ENCODE measurements at regions not wholly inside any gene's neighbourhood (a gene's known extent, or its start where the extent isn't known, plus 50 kb on each side); places are given as distances from the start of the nearest gene placed in this dataset.

DNA sequence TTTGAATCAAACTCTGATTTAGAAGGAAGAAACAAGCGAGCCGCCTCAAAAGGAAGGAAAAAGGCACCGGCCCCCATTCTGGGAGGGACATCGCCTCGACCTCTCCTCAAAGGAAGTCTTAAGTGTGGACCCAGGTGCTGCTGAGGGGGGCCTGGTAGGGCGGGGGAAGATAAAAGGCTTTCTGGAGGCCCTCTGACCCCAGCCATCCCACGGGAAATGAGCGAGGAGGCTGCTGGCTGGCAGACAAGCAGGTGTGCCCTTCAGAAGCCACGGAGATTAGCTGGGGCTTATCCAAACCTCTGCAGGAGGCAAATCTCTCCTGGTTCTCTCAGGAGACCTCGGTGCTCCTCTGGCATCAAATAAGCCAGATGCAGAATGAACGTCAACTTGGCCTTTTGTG, 171.4 kb upstream of the BLID start:
- peak; percentile 48 for ATAC-seq
- TF ChIP-seq, protein P1, sequence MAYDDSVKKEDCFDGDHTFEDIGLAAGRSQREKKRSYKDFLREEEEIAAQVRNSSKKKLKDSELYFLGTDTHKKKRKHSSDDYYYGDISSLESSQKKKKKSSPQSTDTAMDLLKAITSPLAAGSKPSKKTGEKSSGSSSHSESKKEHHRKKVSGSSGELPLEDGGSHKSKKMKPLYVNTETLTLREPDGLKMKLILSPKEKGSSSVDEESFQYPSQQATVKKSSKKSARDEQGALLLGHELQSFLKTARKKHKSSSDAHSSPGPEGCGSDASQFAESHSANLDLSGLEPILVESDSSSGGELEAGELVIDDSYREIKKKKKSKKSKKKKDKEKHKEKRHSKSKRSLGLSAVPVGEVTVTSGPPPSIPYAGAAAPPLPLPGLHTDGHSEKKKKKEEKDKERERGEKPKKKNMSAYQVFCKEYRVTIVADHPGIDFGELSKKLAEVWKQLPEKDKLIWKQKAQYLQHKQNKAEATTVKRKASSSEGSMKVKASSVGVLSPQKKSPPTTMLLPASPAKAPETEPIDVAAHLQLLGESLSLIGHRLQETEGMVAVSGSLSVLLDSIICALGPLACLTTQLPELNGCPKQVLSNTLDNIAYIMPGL (CRISPR knock-in tag; IDR thresholded peaks at IDR 0.05), result no peak
- TF ChIP-seq, protein P2, sequence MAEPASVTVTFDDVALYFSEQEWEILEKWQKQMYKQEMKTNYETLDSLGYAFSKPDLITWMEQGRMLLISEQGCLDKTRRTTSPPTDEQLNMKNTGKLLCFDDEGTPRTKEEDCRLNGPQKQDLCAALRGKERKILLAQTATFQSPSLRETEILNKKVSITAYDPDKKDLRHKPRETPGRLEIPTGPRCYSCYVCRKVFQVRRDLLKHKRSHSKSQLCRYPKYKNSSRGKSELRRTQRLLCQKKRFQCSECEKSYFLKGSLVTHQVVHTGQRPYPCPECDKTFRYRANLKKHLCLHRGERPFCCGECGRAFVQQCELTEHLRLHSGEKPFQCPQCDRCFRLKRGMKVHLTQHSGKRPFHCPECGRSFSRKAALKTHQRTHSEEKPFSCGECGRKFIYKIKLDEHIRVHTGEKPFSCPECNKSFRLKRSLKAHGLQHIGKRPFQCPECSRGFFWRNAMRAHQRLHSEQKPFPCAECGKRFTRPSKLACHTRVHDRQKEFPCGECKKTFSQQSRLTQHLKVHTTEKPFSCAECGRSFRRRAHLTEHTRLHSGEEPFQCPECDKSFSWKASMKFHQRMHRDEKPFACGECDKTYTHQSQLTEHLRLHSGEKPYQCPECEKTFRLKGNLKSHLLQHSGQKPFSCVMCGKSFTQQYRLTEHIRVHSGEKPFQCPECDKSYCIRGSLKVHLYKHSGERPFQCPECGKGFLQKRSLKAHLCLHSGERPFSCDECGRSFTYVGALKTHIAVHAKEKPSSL (CRISPR knock-in tag; conservative IDR thresholded peaks at IDR 0.05), result no peak
- TF ChIP-seq, protein P3, sequence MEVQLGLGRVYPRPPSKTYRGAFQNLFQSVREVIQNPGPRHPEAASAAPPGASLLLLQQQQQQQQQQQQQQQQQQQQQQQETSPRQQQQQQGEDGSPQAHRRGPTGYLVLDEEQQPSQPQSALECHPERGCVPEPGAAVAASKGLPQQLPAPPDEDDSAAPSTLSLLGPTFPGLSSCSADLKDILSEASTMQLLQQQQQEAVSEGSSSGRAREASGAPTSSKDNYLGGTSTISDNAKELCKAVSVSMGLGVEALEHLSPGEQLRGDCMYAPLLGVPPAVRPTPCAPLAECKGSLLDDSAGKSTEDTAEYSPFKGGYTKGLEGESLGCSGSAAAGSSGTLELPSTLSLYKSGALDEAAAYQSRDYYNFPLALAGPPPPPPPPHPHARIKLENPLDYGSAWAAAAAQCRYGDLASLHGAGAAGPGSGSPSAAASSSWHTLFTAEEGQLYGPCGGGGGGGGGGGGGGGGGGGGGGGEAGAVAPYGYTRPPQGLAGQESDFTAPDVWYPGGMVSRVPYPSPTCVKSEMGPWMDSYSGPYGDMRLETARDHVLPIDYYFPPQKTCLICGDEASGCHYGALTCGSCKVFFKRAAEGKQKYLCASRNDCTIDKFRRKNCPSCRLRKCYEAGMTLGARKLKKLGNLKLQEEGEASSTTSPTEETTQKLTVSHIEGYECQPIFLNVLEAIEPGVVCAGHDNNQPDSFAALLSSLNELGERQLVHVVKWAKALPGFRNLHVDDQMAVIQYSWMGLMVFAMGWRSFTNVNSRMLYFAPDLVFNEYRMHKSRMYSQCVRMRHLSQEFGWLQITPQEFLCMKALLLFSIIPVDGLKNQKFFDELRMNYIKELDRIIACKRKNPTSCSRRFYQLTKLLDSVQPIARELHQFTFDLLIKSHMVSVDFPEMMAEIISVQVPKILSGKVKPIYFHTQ (CRISPR knock-in tag; IDR thresholded peaks at IDR 0.05), result no peak
- TF ChIP-seq PRRX2 (CRISPR knock-in tag; IDR thresholded peaks at IDR 0.05), result no peak
- CTCF ChIA-PET, result interaction anchor here (0.9 kb wide), 2 partner anchors 72 to 218 kb away, joined by 4 read pairs; no protein-coding TSS in a partner anchor

DNA sequence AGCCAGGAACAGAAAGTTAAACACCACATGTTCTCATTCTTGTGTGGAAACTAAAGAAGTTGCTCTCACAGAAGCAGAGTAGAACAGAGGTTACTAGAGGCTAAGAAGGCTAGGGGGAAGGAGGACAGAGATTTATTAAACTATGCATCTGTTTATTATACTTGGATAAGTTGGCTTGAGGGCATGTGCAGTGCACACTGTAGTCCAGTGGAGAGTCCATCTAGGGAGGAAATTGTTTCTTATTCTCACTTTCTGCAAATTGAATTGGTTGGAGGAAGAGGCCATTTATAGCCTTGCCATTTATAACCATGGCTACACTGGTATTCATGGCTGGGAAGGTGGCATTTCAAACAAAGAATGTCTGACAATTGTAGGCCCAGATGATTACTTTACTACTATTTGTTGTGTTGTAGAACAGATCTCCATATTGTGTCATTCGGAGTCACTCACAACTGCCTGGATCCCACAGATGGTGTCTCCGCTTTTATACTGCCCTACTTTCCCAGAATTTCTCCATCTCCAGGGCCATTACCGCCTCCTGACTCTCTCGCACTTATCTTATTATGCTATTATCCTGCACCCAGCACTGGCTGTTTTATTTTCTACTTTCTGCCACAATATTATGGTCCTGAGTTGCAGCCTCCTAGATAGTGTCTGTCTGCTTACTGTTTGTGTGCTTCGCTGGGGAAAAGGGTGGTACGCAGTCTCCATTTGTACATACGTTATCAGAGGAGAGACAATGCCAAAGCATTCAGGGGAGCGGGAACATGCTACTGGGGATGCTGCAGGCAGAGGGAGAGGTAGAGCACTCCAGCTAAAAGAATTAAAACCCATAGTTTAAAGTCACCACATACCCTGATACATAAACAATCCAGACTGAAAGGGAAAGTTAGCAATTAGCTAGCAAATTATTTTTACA, 169.3 kb upstream of the BLID start:
- TF ChIP-seq, protein P4, sequence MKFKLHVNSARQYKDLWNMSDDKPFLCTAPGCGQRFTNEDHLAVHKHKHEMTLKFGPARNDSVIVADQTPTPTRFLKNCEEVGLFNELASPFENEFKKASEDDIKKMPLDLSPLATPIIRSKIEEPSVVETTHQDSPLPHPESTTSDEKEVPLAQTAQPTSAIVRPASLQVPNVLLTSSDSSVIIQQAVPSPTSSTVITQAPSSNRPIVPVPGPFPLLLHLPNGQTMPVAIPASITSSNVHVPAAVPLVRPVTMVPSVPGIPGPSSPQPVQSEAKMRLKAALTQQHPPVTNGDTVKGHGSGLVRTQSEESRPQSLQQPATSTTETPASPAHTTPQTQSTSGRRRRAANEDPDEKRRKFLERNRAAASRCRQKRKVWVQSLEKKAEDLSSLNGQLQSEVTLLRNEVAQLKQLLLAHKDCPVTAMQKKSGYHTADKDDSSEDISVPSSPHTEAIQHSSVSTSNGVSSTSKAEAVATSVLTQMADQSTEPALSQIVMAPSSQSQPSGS (CRISPR knock-in tag; IDR thresholded peaks at IDR 0.05; ENCODE audit: borderline replicate concordance, low read depth), result no peak
- TF ChIP-seq, protein P5, sequence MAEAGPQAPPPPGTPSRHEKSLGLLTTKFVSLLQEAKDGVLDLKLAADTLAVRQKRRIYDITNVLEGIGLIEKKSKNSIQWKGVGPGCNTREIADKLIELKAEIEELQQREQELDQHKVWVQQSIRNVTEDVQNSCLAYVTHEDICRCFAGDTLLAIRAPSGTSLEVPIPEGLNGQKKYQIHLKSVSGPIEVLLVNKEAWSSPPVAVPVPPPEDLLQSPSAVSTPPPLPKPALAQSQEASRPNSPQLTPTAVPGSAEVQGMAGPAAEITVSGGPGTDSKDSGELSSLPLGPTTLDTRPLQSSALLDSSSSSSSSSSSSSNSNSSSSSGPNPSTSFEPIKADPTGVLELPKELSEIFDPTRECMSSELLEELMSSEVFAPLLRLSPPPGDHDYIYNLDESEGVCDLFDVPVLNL (CRISPR knock-in tag; IDR thresholded peaks at IDR 0.05; ENCODE audit: borderline replicate concordance, low read depth), result no peak
- TF ChIP-seq SP1 (CRISPR knock-in tag; conservative IDR thresholded peaks at IDR 0.05) (no peak), NR1H2 (CRISPR knock-in tag; IDR thresholded peaks at IDR 0.05) (no peak), CREM (CRISPR knock-in tag; IDR thresholded peaks at IDR 0.05) (no peak)
- TF ChIP-seq, protein P6, sequence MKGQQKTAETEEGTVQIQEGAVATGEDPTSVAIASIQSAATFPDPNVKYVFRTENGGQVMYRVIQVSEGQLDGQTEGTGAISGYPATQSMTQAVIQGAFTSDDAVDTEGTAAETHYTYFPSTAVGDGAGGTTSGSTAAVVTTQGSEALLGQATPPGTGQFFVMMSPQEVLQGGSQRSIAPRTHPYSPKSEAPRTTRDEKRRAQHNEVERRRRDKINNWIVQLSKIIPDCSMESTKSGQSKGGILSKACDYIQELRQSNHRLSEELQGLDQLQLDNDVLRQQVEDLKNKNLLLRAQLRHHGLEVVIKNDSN (CRISPR knock-in tag; IDR thresholded peaks at IDR 0.05), result no peak
- TF ChIP-seq, protein P7, sequence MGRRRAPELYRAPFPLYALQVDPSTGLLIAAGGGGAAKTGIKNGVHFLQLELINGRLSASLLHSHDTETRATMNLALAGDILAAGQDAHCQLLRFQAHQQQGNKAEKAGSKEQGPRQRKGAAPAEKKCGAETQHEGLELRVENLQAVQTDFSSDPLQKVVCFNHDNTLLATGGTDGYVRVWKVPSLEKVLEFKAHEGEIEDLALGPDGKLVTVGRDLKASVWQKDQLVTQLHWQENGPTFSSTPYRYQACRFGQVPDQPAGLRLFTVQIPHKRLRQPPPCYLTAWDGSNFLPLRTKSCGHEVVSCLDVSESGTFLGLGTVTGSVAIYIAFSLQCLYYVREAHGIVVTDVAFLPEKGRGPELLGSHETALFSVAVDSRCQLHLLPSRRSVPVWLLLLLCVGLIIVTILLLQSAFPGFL (CRISPR knock-in tag; IDR thresholded peaks at IDR 0.05; ENCODE audit: borderline replicate concordance), result no peak
- TF ChIP-seq, protein P1 (CRISPR knock-in tag; IDR thresholded peaks at IDR 0.05), result no peak
- ATAC-seq (no peak), DNase-seq (ENCODE audit: low spot score) (no peak)
- peaks cover 25% of the 10 kb centered on the region for H3K4me1 Mint-ChIP-seq
- H3K36me3 Mint-ChIP-seq, result no peaks in the 10 kb centered on the region
- H3K9me3 Mint-ChIP-seq, result peaks cover 5% of the 10 kb centered on the region; the same call in 1 of the 2 replicates
- POLR2A ChIA-PET, result no interaction called here
- H3K27me3 Mint-ChIP-seq (ENCODE audit: low read depth), result no peaks in the 10 kb centered on the region
- H3K27ac Mint-ChIP-seq, result no peak overlapping the region; the same call in 1 of the 2 replicates
- no peak overlapping the region for H3K4me3 Mint-ChIP-seq
- CTCF ChIA-PET, result no interaction called here

More for the DNA sequence above, 171.4 kb upstream of the BLID start:
- Mint-ChIP-seq H3K27me3 (ENCODE audit: low read depth) (no peaks in the 10 kb centered on the region), H3K27ac (no peak overlapping the region), H3K36me3 (no peaks in the 10 kb centered on the region), H3K4me3 (no peak overlapping the region), H3K9me3 (peaks cover 5% of the 10 kb centered on the region; the same call in 1 of the 2 replicates), H3K4me1 (peaks cover 12% of the 10 kb centered on the region)
- no peak for DNase-seq (ENCODE audit: low spot score)
- POLR2A ChIA-PET, result no interaction called here

Measured in WTC11 (cell line).